SK-N-SH (cell line): ENCODE measurements at regions not wholly inside any gene's neighbourhood (a gene's known extent, or its start where the extent isn't known, plus 50 kb on each side); places are given as distances from the start of the nearest gene placed in this dataset.
A peak's percentile ranks its signal among the peaks of the same experiment; 100 is the strongest.

Experiments used
- CTCF ChIA-PET: fragments of 300-600, 350-600 bp; formaldehyde crosslinking; extraction: SDS; loops from one replicate; lab custom pipeline; 2021; lab: Yijun Ruan, JAX
- POLR2A ChIA-PET: fragments of 350-600 bp; sonication (Branson Sonifier 250); formaldehyde crosslinking; extraction: SDS; loops from one replicate; lab custom pipeline; 2020; ENCODE audit warnings: antibody characterized with exemption, inconsistent platforms; lab: Yijun Ruan, JAX
- DNase-seq: peaks from one replicate; pipeline ENCODE4 v3.0.0; 2012
- H2AFZ ChIP-seq: fragments of 200-600 bp; sonication (generic); 2 replicates; pipeline ENCODE4 v1.8.1; 2016; ENCODE audit warnings: antibody characterized with exemption, mild to moderate bottlenecking, low read depth
- H3F3A ChIP-seq: fragments of 200-600 bp; sonication (generic); replicated peaks from 2 replicates; pipeline ENCODE3; 2016; ENCODE audit warnings: antibody characterized with exemption, mild to moderate bottlenecking; ENCODE audit not compliant: insufficient read depth
- H3K27ac ChIP-seq, 2 experiments: fragments of 200-500 bp in 1 of 2; fragments of 200-600 bp in 1 of 2; sonication (Bioruptor generic) in 1 of 2; sonication (generic), shearing (Covaris generic) in 1 of 2; 2 replicates each; pipeline versions ENCODE4 v1.5.1 to v1.6.1; 2014 to 2016; ENCODE audit warnings: low read depth in 2 of 2, inconsistent platforms in 1 of 2, low read length in 1 of 2, mild to moderate bottlenecking in 1 of 2, mixed read lengths in 1 of 2
- H3K27me3 ChIP-seq: fragments of 200-600 bp; sonication (generic), shearing (Covaris generic); 2 replicates; pipeline ENCODE4 v1.6.1; 2016; ENCODE audit warnings: mixed run types; ENCODE audit not compliant: insufficient read depth
- H3K36me3 ChIP-seq, 2 experiments: fragments of 200-500 bp in 1 of 2; fragments of 200-600 bp in 1 of 2; sonication (Bioruptor generic) in 1 of 2; sonication (generic) in 1 of 2; replicated peaks in 1 of 2; 2 replicates each; pipeline versions ENCODE3 to v1.5.1; 2014 to 2016; ENCODE audit warnings: low read length in 1 of 2, mild to moderate bottlenecking in 1 of 2; ENCODE audit not compliant: insufficient read depth in 2 of 2, control insufficient read depth in 1 of 2
- H3K4me1 ChIP-seq, 2 experiments: fragments of 200-500 bp in 1 of 2; fragments of 200-600 bp in 1 of 2; sonication (Bioruptor generic) in 1 of 2; sonication (generic), shearing (Covaris generic) in 1 of 2; 2 replicates each; pipeline versions ENCODE4 v1.5.1 to v1.6.1; 2014 to 2016; ENCODE audit warnings: low read depth in 1 of 2, low read length in 1 of 2, mixed run types in 1 of 2; ENCODE audit not compliant: insufficient read depth in 2 of 2, control insufficient read depth in 1 of 2
- H3K4me2 ChIP-seq: fragments of 200-600 bp; sonication (generic), shearing (Covaris generic); 2 replicates; pipeline ENCODE4 v1.6.1; 2017; ENCODE audit warnings: mixed run types
- H3K4me3 ChIP-seq, 2 experiments: fragments of 200-500 bp in 1 of 2; fragments of 200-600 bp in 1 of 2; sonication (Bioruptor generic) in 1 of 2; sonication (generic), shearing (Covaris generic) in 1 of 2; 2 replicates each; pipeline versions ENCODE4 v1.5.1 to v1.8.1; 2014 to 2016; ENCODE audit warnings: low read depth in 2 of 2, inconsistent platforms in 1 of 2, low read length in 1 of 2, mild to moderate bottlenecking in 1 of 2, mixed read lengths in 1 of 2, moderate library complexity in 1 of 2
- H3K79me2 ChIP-seq: fragments of 200-600 bp; sonication (generic); 2 replicates; pipeline ENCODE4 v1.8.1; 2017; ENCODE audit warnings: mild to moderate bottlenecking; ENCODE audit not compliant: insufficient read depth
- H3K9ac ChIP-seq: fragments of 200-600 bp; sonication (generic); 2 replicates; pipeline ENCODE4 v1.6.1; 2017; ENCODE audit warnings: mixed run types
- H3K9me2 ChIP-seq: fragments of 200-600 bp; sonication (generic); 2 replicates; pipeline ENCODE4 v1.6.1; 2017; ENCODE audit warnings: mixed run types
- H3K9me3 ChIP-seq: fragments of 200-600 bp; sonication (generic); 2 replicates; pipeline ENCODE4 v1.6.1; 2017; ENCODE audit warnings: mixed run types, mild to moderate bottlenecking, moderate library complexity
- H4K20me1 ChIP-seq: fragments of 200-600 bp; sonication (generic); 2 replicates; pipeline ENCODE4 v1.6.1; 2017; ENCODE audit warnings: mild to moderate bottlenecking, mixed run types; ENCODE audit not compliant: insufficient read depth
- CHD2 ChIP-seq: fragments of 150-350 bp; IDR thresholded peaks from 2 replicates; pipeline ENCODE4 v1.6.1; 2018; ENCODE audit warnings: low read length; ENCODE audit not compliant: partially characterized antibody
- CTCF ChIP-seq: fragments of 200-600 bp; sonication (generic); IDR thresholded peaks from 2 replicates; pipeline ENCODE4 v1.6.1; 2017; ENCODE audit warnings: antibody characterized with exemption, mild to moderate bottlenecking, moderate library complexity
- EP300 ChIP-seq, 2 experiments: IDR thresholded peaks; 2 replicates each; pipeline versions ENCODE4 v1.4.0 to v1.6.1; 2012; ENCODE audit warnings: borderline replicate concordance in 1 of 2, low read depth in 1 of 2, low read length in 1 of 2
- EZH2phosphoT487 ChIP-seq: fragments of 200-600 bp; sonication (generic); IDR thresholded peaks from 2 replicates; pipeline ENCODE4 v1.6.1; 2017; ENCODE audit warnings: low read depth, mixed run types, mild to moderate bottlenecking, antibody characterized with exemption, moderate library complexity, borderline replicate concordance
- FOSL2 ChIP-seq: IDR thresholded peaks from 2 replicates; pipeline ENCODE4 v1.4.0; 2012; ENCODE audit warnings: low read depth, mild to moderate bottlenecking, moderate library complexity, borderline replicate concordance
- FOXJ3 ChIP-seq: sonication (generic); formaldehyde crosslinking; IDR thresholded peaks from 2 replicates; pipeline ENCODE4 v1.5.1; 2020; ENCODE audit warnings: mild to moderate bottlenecking, missing genetic modification reagents
- GABPA ChIP-seq: IDR thresholded peaks from 2 replicates; pipeline ENCODE4 v1.4.0; 2012; ENCODE audit warnings: low read depth, mild to moderate bottlenecking
- GATA2 ChIP-seq: sonication (generic); formaldehyde crosslinking; IDR thresholded peaks from 2 replicates; pipeline ENCODE4 v1.5.0; 2020; ENCODE audit warnings: mild to moderate bottlenecking, missing genetic modification reagents
- IRF3 ChIP-seq: fragments of 150-350 bp; IDR thresholded peaks from 2 replicates; pipeline ENCODE4 v1.6.1; 2016; ENCODE audit warnings: mild to moderate bottlenecking, low read depth, low read length
- JUND ChIP-seq: IDR thresholded peaks from 2 replicates; pipeline ENCODE4 v1.4.0; 2012
- MXI1 ChIP-seq: IDR thresholded peaks from 2 replicates; pipeline ENCODE4 v1.6.1; 2012; ENCODE audit warnings: mild to moderate bottlenecking, low read depth, low read length, improper control_type of control experiment
- NFIC ChIP-seq: IDR thresholded peaks from 2 replicates; pipeline ENCODE4 v1.4.0; 2012; ENCODE audit warnings: borderline replicate concordance
- PBX3 ChIP-seq: IDR thresholded peaks from 2 replicates; pipeline ENCODE4; 2012
- POLR2AphosphoS5 ChIP-seq: IDR thresholded peaks from 2 replicates; pipeline ENCODE4 v1.6.1; 2012; ENCODE audit warnings: low read depth, low read length
- REST ChIP-seq: IDR thresholded peaks from 2 replicates; pipeline ENCODE4 v1.6.1; 2012; ENCODE audit warnings: mild to moderate bottlenecking, low read depth, low read length, moderate library complexity
- RFX5 ChIP-seq: IDR thresholded peaks from 2 replicates; pipeline ENCODE4 v1.6.1; 2012; ENCODE audit warnings: mild to moderate bottlenecking, improper control_type of control experiment, low read length
- RXRA ChIP-seq: IDR thresholded peaks from 2 replicates; pipeline ENCODE4 v1.4.0; 2012; ENCODE audit warnings: low read depth, mild to moderate bottlenecking, borderline replicate concordance
- SIN3A ChIP-seq: IDR thresholded peaks from 2 replicates; pipeline ENCODE4 v1.6.1; 2012; ENCODE audit warnings: low read depth, mild to moderate bottlenecking, low read length, moderate library complexity, borderline replicate concordance
- SMC3 ChIP-seq: IDR thresholded peaks from 2 replicates; pipeline ENCODE4 v1.6.1; 2012; ENCODE audit warnings: low read depth, low read length, improper control_type of control experiment
- TAF1 ChIP-seq: IDR thresholded peaks from 2 replicates; pipeline ENCODE4 v1.6.1; 2012; ENCODE audit warnings: low read depth, mild to moderate bottlenecking, low read length, moderate library complexity, borderline replicate concordance
- TEAD4 ChIP-seq: IDR thresholded peaks from 2 replicates; pipeline ENCODE4 v1.4.0; 2012; ENCODE audit warnings: mild to moderate bottlenecking, borderline replicate concordance; ENCODE audit not compliant: insufficient read depth
- USF2 ChIP-seq: fragments of 150-350 bp; IDR thresholded peaks from 2 replicates; pipeline ENCODE4 v1.6.1; 2017; ENCODE audit warnings: antibody characterized with exemption, low read length, low read depth, borderline replicate concordance
- ZBTB33 ChIP-seq: IDR thresholded peaks from 2 replicates; pipeline ENCODE4 v1.4.0; 2012; ENCODE audit warnings: low read depth, borderline replicate concordance
- WGBS: methylation state at CpG from one replicate; pipeline ENCODE4 v1.1.6; 2017; ENCODE audit warnings: low lambda C conversion rate; 5-methylcytosine and 5-hydroxymethylcytosine counted together

- Histone ChIP-seq H3K4me1 (peaks cover 0 to 17% of the 10 kb centered on the region in 2 experiments; a peak in 1 of 4 replicates), H3K4me2 (no peak overlapping the region), H3K9me2 (no peaks in the 10 kb centered on the region), H3K27me3 (no peaks in the 10 kb centered on the region), H3K4me3 (no peak overlapping the region), H3K79me2 (no peaks in the 10 kb centered on the region), H3K36me3 (no peaks in the 10 kb centered on the region), H3K27ac (no peak overlapping the region), H3K9me3 (no peaks in the 10 kb centered on the region), H2AFZ (no peak overlapping the region), H3K9ac (no peak overlapping the region), H3F3A (no peaks in the 10 kb centered on the region), H4K20me1 (no peaks in the 10 kb centered on the region)
- DNase-seq = peak; percentile 85
- POLR2A ChIA-PET = interaction anchor here (0.7 to 1.7 kb wide), 2 partner anchors 11 to 42 kb away, joined by 3 to 4 read pairs; no protein-coding TSS in a partner anchor
- 39% methylated on average over 8 of the region's 8 CpGs for whole genome bisulfite sequencing
- CTCF ChIA-PET = interaction anchor here (0.5 to 7.0 kb wide), 6 partner anchors 11 to 259 kb away, joined by 3 to 52 read pairs (median 7); no protein-coding TSS in a partner anchor
- TF ChIP-seq SIN3A = no peak
- TF ChIP-seq MXI1 = peak; percentile 21; the same call in 1 of the 2 replicates
- TF ChIP-seq JUND = no peak
- TF ChIP-seq POLR2AphosphoS5 = no peak
- TF ChIP-seq IRF3 = no peak
- TF ChIP-seq GABPA = no peak
- peak; percentile 63 for TF ChIP-seq FOXJ3 (CRISPR knock-in tag)
- TF ChIP-seq RXRA = no peak
- TF ChIP-seq TEAD4 = no peak
- no peak for TF ChIP-seq ZBTB33
- no peak for TF ChIP-seq EZH2phosphoT487
- peak in 1 of 2 experiments; percentile 78; a peak in 1 of 4 replicates for TF ChIP-seq EP300 (IDR thresholded peaks at IDR 0.05; ENCODE audit: borderline replicate concordance in 1 of 2, low read depth in 1 of 2, low read length in 1 of 2)
- no peak for TF ChIP-seq FOSL2
- TF ChIP-seq USF2 = no peak
- peak; percentile 74 for TF ChIP-seq CHD2
- no peak for TF ChIP-seq NFIC
- TF ChIP-seq GATA2 (CRISPR knock-in tag) = peak; percentile 86
- no peak for TF ChIP-seq REST
- TF ChIP-seq TAF1 = no peak
- no peak for TF ChIP-seq SMC3
- no peak for TF ChIP-seq RFX5
- TF ChIP-seq CTCF = no peak
- TF ChIP-seq PBX3 = no peak
Measured at GRCh38 chr10:124254490-124254889, 161.1 kb upstream of the CHST15 start.
